DND-41 (cell line): ENCODE measurements at regions not wholly inside any gene's neighbourhood (a gene's known extent, or its start where the extent isn't known, plus 50 kb on each side); places are given as distances from the start of the nearest gene placed in this dataset.

Experiments
- EZH2 ChIP-seq: IDR thresholded peaks from 3 replicates; pipeline ENCODE4 v1.6.1; 2012; ENCODE audit warnings: borderline replicate concordance, low read depth, mild to moderate bottlenecking, moderate library complexity, low read length, inconsistent platforms; ENCODE audit not compliant: severe bottlenecking
- TF ChIP-seq, protein P1 (sequence below): IDR thresholded peaks from 2 replicates; pipeline ENCODE4 v1.5.1; 2012; ENCODE audit warnings: borderline replicate concordance, low read length, moderate library complexity, mild to moderate bottlenecking; ENCODE audit not compliant: poor library complexity, severe bottlenecking; ENCODE audit errors: extremely low read depth

DNA sequence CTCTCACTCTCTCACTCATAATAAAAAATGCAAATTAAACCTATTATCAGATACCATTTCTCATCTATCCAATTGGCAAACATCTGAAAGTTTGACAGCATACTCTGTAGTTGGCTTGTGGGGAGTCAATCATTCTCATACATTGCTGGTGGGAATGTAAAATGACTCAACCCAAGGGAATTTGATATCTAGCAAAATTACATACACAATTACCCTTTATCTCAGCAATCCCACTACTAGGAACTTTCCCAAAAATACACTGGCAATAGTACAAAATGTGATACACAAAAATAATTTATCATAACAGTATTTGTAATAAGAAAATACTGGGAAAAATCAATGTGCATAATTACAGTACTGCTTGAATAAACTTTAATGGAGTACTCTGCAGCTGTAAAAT is 731.3 kb downstream of the DTWD2 start:
- TF ChIP-seq, protein P1, sequence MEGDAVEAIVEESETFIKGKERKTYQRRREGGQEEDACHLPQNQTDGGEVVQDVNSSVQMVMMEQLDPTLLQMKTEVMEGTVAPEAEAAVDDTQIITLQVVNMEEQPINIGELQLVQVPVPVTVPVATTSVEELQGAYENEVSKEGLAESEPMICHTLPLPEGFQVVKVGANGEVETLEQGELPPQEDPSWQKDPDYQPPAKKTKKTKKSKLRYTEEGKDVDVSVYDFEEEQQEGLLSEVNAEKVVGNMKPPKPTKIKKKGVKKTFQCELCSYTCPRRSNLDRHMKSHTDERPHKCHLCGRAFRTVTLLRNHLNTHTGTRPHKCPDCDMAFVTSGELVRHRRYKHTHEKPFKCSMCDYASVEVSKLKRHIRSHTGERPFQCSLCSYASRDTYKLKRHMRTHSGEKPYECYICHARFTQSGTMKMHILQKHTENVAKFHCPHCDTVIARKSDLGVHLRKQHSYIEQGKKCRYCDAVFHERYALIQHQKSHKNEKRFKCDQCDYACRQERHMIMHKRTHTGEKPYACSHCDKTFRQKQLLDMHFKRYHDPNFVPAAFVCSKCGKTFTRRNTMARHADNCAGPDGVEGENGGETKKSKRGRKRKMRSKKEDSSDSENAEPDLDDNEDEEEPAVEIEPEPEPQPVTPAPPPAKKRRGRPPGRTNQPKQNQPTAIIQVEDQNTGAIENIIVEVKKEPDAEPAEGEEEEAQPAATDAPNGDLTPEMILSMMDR: no peak
- no peak for TF ChIP-seq EZH2
